GM23338 (cell line): ENCODE measurements at regions not wholly inside any gene's neighbourhood (a gene's known extent, or its start where the extent isn't known, plus 50 kb on each side); places are given as distances from the start of the nearest gene placed in this dataset.

Experiments
- ATAC-seq: fragments of 200-7000 bp; cut with Tn5 transposase; 3 replicates; pipeline ENCODE4 v1.9.1; 2020
- DNase-seq: peaks from one replicate; pipeline ENCODE4 v3.0.0-alpha.2; 2015; ENCODE audit warnings: low spot score
- H2AFZ ChIP-seq: fragments of 200-600 bp; sonication (generic); 2 replicates; pipeline ENCODE4 v1.8.0; 2016; ENCODE audit warnings: antibody characterized with exemption, mild to moderate bottlenecking, moderate library complexity
- H3F3A ChIP-seq: fragments of 200-600 bp; sonication (generic); replicated peaks from 2 replicates; pipeline ENCODE4 v1.8.0; 2017; ENCODE audit warnings: antibody characterized with exemption, mixed run types, low read depth
- H3K27ac ChIP-seq: fragments of 200-600 bp; sonication (generic); 2 replicates; pipeline ENCODE4 v1.6.1; 2016; ENCODE audit warnings: low read depth
- H3K27me3 ChIP-seq: fragments of 200-600 bp; sonication (generic); 2 replicates; pipeline ENCODE4 v1.8.0; 2016; ENCODE audit warnings: mild to moderate bottlenecking, mixed run types, moderate library complexity; ENCODE audit not compliant: insufficient read depth
- H3K36me3 ChIP-seq: fragments of 200-600 bp; sonication (generic); 2 replicates; pipeline ENCODE4 v1.8.0; 2016; ENCODE audit warnings: mild to moderate bottlenecking; ENCODE audit not compliant: insufficient read depth
- H3K4me1 ChIP-seq: fragments of 200-600 bp; sonication (generic); 2 replicates; pipeline ENCODE4 v1.8.0; 2016; ENCODE audit warnings: mild to moderate bottlenecking, moderate library complexity; ENCODE audit not compliant: insufficient read depth
- H3K4me2 ChIP-seq: fragments of 200-600 bp; sonication (generic); 2 replicates; pipeline ENCODE4 v1.7.1; 2017; ENCODE audit warnings: mixed run types
- H3K4me3 ChIP-seq: fragments of 200-600 bp; sonication (generic); 2 replicates; pipeline ENCODE4 v1.6.1; 2016; ENCODE audit warnings: mixed run types
- H3K79me2 ChIP-seq: fragments of 200-600 bp; sonication (generic); replicated peaks from 2 replicates; pipeline ENCODE4 v1.8.0; 2017; ENCODE audit warnings: mild to moderate bottlenecking; ENCODE audit not compliant: insufficient read depth
- H3K9me2 ChIP-seq: fragments of 200-600 bp; sonication (generic); 2 replicates; pipeline ENCODE4 v1.8.0; 2017; ENCODE audit not compliant: insufficient read depth
- H4K20me1 ChIP-seq: fragments of 200-600 bp; sonication (generic); replicated peaks from 2 replicates; pipeline ENCODE4 v1.8.0; 2017; ENCODE audit warnings: mild to moderate bottlenecking; ENCODE audit not compliant: insufficient read depth
- H3K27ac Mint-ChIP-seq: 2 replicates; pipeline ENCODE4 v1.8.0; 2020; ENCODE audit warnings: inconsistent platforms, mild to moderate bottlenecking, moderate library complexity, mixed read lengths
- H3K27me3 Mint-ChIP-seq: 3 replicates; pipeline ENCODE4 v1.8.0; 2022; ENCODE audit warnings: low read depth, mild to moderate bottlenecking, moderate library complexity, mixed read lengths, inconsistent platforms; ENCODE audit not compliant: insufficient read depth, poor library complexity
- H3K36me3 Mint-ChIP-seq: 3 replicates; pipeline ENCODE4 v1.8.0; 2021; ENCODE audit warnings: low read depth, mild to moderate bottlenecking, inconsistent platforms, moderate library complexity, mixed read lengths
- H3K4me1 Mint-ChIP-seq: 3 replicates; pipeline ENCODE4 v1.8.0; 2020; ENCODE audit warnings: mild to moderate bottlenecking, inconsistent platforms, mixed read lengths
- H3K4me3 Mint-ChIP-seq: 3 replicates; pipeline ENCODE4 v1.8.0; 2021; ENCODE audit warnings: moderate library complexity, mild to moderate bottlenecking, inconsistent platforms, mixed read lengths
- H3K9me3 Mint-ChIP-seq: 3 replicates; pipeline ENCODE4 v1.8.0; 2020; ENCODE audit warnings: moderate library complexity, mild to moderate bottlenecking, inconsistent platforms, mixed read lengths
- CREB1 ChIP-seq: fragments of 250-450 bp; sonication (Bioruptor Pico); IDR thresholded peaks from 2 replicates; pipeline ENCODE4 v1.5.0; 2020; ENCODE audit warnings: low read depth, mild to moderate bottlenecking, moderate library complexity
- CTCF ChIP-seq, 2 experiments: fragments of 200-600 bp in 1 of 2; sonication (generic) in 1 of 2; conservative IDR thresholded peaks; 2 replicates each; pipeline versions ENCODE4 v1.5.1 to v1.6.1; 2016 to 2017; ENCODE audit warnings: antibody characterized with exemption in 2 of 2, low read depth in 2 of 2, mild to moderate bottlenecking in 2 of 2, moderate library complexity in 1 of 2
- ETS1 ChIP-seq: IDR thresholded peaks from 2 replicates; pipeline ENCODE4 v1.6.1; 2016; ENCODE audit warnings: antibody characterized with exemption
- EZH2 ChIP-seq: fragments of 200-600 bp; sonication (generic); IDR thresholded peaks from one replicate; pipeline ENCODE4 v1.8.0; 2017; ENCODE audit warnings: antibody characterized with exemption, mild to moderate bottlenecking, low read depth; ENCODE audit not compliant: unreplicated experiment
- EZH2phosphoT487 ChIP-seq: fragments of 200-600 bp; sonication (generic); IDR thresholded peaks from one replicate; pipeline ENCODE4 v1.8.1; 2018; ENCODE audit warnings: antibody characterized with exemption; ENCODE audit not compliant: unreplicated experiment
- JUNB ChIP-seq: IDR thresholded peaks from one replicate; pipeline ENCODE4 v1.6.1; 2016; ENCODE audit warnings: antibody characterized with exemption; ENCODE audit not compliant: unreplicated experiment
- NANOG ChIP-seq: IDR thresholded peaks from 2 replicates; pipeline ENCODE4 v1.6.1; 2016; ENCODE audit warnings: antibody characterized with exemption, borderline replicate concordance
- POLR2AphosphoS5 ChIP-seq: IDR thresholded peaks from 2 replicates; pipeline ENCODE4 v1.6.1; 2016; ENCODE audit warnings: antibody characterized with exemption, low read depth
- REST ChIP-seq: IDR thresholded peaks from one replicate; pipeline ENCODE4 v1.6.1; 2018; ENCODE audit warnings: antibody characterized with exemption; ENCODE audit not compliant: unreplicated experiment
- STAT1 ChIP-seq: IDR thresholded peaks from one replicate; pipeline ENCODE4 v1.6.1; 2016; ENCODE audit warnings: antibody characterized with exemption; ENCODE audit not compliant: unreplicated experiment
- ZNF114 ChIP-seq: fragments of 250-450 bp; sonication (Bioruptor Pico); IDR thresholded peaks from 2 replicates; pipeline ENCODE4 v1.5.0; 2020; ENCODE audit warnings: mild to moderate bottlenecking, moderate library complexity
- ZNF331 ChIP-seq: fragments of 250-450 bp; sonication (Bioruptor Pico); IDR thresholded peaks from 2 replicates; pipeline ENCODE4 v1.5.0; 2020; ENCODE audit warnings: low read depth, mild to moderate bottlenecking, moderate library complexity
- ZNF462 ChIP-seq: fragments of 250-450 bp; sonication (Bioruptor Pico); IDR thresholded peaks from 2 replicates; pipeline ENCODE4 v1.5.0; 2020; ENCODE audit warnings: mild to moderate bottlenecking, moderate library complexity

GRCh38 chr3:64400706-64401105 lies 175.4 kb upstream of the PRICKLE2 start:
- no peak overlapping the region for H3K4me3 Mint-ChIP-seq
- Histone ChIP-seq H3K9me2 (no peaks in the 10 kb centered on the region), H3K4me2 (no peak overlapping the region), H3K79me2 (no peaks in the 10 kb centered on the region), H3K4me1 (no peaks in the 10 kb centered on the region), H4K20me1 (no peaks in the 10 kb centered on the region), H3K27me3 (no peaks in the 10 kb centered on the region), H3K4me3 (no peak overlapping the region), H2AFZ (no peak overlapping the region), H3F3A (no peaks in the 10 kb centered on the region), H3K36me3 (no peaks in the 10 kb centered on the region), H3K27ac (no peak overlapping the region)
- H3K4me1 Mint-ChIP-seq: peaks cover 17% of the 10 kb centered on the region
- no peaks in the 10 kb centered on the region for H3K27me3 Mint-ChIP-seq
- TF ChIP-seq CREB1 (no peak), EZH2 (no peak), JUNB (no peak), ETS1 (no peak), ZNF331 (CRISPR knock-in tag) (no peak), NANOG (no peak), CTCF (conservative IDR thresholded peaks at IDR 0.05; ENCODE audit: low read depth in 2 of 2) (no peak), ZNF114 (CRISPR knock-in tag) (no peak), REST (no peak), ZNF462 (CRISPR knock-in tag) (no peak), EZH2phosphoT487 (no peak), POLR2AphosphoS5 (no peak), STAT1 (no peak)
- H3K36me3 Mint-ChIP-seq: no peaks in the 10 kb centered on the region
- H3K27ac Mint-ChIP-seq: no peak overlapping the region
- ATAC-seq (no peak), DNase-seq (no peak)
- no peaks in the 10 kb centered on the region for H3K9me3 Mint-ChIP-seq
